ENCODE measurements at regions not wholly inside any gene's neighbourhood (a gene's known extent, or its start where the extent isn't known, plus 50 kb on each side); places are given as distances from the start of the nearest gene placed in this dataset.

DNA sequence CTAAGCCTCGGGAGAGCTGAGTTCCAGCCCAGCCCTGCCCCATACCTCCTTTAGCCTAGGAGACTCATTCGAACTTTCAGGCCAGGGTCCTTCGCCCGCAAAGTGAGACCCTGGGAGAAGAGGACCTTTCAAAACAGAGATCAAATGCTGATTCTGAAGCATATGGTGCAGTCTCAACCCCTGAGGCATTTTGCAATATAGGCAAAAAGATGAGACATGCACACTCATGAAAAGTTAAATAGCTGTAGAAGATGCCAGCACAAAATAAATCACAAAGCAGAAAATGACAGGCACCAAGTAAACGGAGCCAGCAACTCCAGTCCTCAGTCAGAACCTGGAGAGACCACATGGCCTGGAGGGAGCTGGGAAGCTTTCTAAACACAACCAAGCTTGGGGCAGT lies 542.7 kb upstream of the RAB6C start:
- peaks cover 0 to 23% of the 10 kb centered on the region in 2 experiments for H3K9me3 ChIP-seq (ENCODE audit: control insufficient read depth in 1 of 2, insufficient read depth in 1 of 2, low read length in 2 of 2)
- no peaks in the 10 kb centered on the region for H3K27me3 ChIP-seq (ENCODE audit: control insufficient read depth in 1 of 2, insufficient read depth in 2 of 2, low read length in 2 of 2)
- Mint-ChIP-seq H3K4me1 (ENCODE audit: low read depth) (no peaks in the 10 kb centered on the region), H3K4me3 (no peak overlapping the region), H3K9me3 (no peaks in the 10 kb centered on the region), H3K36me3 (ENCODE audit: low read depth) (no peaks in the 10 kb centered on the region), H3K27ac (no peak overlapping the region), H3K27me3 (no peaks in the 10 kb centered on the region)
- no peak overlapping the region for H3K27ac ChIP-seq (ENCODE audit: low read depth in 1 of 2, low read length in 2 of 2)
- H3K36me3 ChIP-seq (ENCODE audit: insufficient read depth, low read length) = no peaks in the 10 kb centered on the region
- no peak for ATAC-seq (ENCODE audit: poor library complexity)
- TF ChIP-seq, protein P1, sequence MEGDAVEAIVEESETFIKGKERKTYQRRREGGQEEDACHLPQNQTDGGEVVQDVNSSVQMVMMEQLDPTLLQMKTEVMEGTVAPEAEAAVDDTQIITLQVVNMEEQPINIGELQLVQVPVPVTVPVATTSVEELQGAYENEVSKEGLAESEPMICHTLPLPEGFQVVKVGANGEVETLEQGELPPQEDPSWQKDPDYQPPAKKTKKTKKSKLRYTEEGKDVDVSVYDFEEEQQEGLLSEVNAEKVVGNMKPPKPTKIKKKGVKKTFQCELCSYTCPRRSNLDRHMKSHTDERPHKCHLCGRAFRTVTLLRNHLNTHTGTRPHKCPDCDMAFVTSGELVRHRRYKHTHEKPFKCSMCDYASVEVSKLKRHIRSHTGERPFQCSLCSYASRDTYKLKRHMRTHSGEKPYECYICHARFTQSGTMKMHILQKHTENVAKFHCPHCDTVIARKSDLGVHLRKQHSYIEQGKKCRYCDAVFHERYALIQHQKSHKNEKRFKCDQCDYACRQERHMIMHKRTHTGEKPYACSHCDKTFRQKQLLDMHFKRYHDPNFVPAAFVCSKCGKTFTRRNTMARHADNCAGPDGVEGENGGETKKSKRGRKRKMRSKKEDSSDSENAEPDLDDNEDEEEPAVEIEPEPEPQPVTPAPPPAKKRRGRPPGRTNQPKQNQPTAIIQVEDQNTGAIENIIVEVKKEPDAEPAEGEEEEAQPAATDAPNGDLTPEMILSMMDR (IDR thresholded peaks at IDR 0.05) = no peak
- CTCF ChIA-PET = no interaction called here
- H3K4me1 ChIP-seq (ENCODE audit: insufficient read depth, low read length) = no peaks in the 10 kb centered on the region
- intact Hi-C loops (cut with DNase I, micrococcal nuclease) = no loop called here
- DNase-seq = no peak
- POLR2A ChIA-PET = no interaction called here
- no peak overlapping the region for H3K4me3 ChIP-seq (ENCODE audit: low read length)

DNA sequence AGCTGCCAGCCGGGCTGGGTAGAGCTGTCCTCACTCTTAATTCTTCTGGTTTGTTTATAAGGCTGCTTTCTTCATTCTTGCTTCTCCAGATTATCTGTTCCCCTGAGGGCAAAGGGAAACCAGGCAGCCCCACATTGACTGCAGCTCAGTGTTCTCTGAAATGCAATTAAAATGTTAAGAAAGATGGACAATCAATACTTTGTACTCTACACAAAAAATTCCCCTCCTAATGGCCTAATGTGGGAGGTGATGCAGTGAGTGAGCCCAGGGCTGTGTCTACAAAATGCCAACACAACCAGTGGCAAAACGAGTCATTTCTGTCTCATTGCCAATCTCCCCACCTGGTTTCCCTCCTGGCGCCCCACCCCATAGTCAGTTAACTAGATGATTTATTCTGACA lies 541.7 kb upstream of the RAB6C start:
- Histone ChIP-seq H3K27ac (ENCODE audit: low read depth in 1 of 2, low read length in 2 of 2) (no peak overlapping the region), H3K27me3 (ENCODE audit: control insufficient read depth in 1 of 2, insufficient read depth in 2 of 2, low read length in 2 of 2) (no peaks in the 10 kb centered on the region), H3K9me3 (ENCODE audit: control insufficient read depth in 1 of 2, insufficient read depth in 1 of 2, low read length in 2 of 2) (peaks cover 0 to 21% of the 10 kb centered on the region in 2 experiments), H3K4me3 (ENCODE audit: low read length) (no peak overlapping the region), H3K36me3 (ENCODE audit: insufficient read depth, low read length) (no peaks in the 10 kb centered on the region), H3K4me1 (ENCODE audit: insufficient read depth, low read length) (no peaks in the 10 kb centered on the region)
- H3K4me3 Mint-ChIP-seq = no peak overlapping the region
- H3K27ac Mint-ChIP-seq = no peak overlapping the region
- no peaks in the 10 kb centered on the region for H3K36me3 Mint-ChIP-seq (ENCODE audit: low read depth)
- ATAC-seq (ENCODE audit: poor library complexity) (no peak), DNase-seq (no peak)
- no peaks in the 10 kb centered on the region for H3K27me3 Mint-ChIP-seq
- TF ChIP-seq, protein P1 (IDR thresholded peaks at IDR 0.05) = no peak
- ChIA-PET POLR2A (no interaction called here), CTCF (no interaction called here)
- H3K9me3 Mint-ChIP-seq = no peaks in the 10 kb centered on the region
- H3K4me1 Mint-ChIP-seq (ENCODE audit: low read depth) = no peaks in the 10 kb centered on the region
- intact Hi-C loops (cut with DNase I, micrococcal nuclease) = no loop called here

DNA sequence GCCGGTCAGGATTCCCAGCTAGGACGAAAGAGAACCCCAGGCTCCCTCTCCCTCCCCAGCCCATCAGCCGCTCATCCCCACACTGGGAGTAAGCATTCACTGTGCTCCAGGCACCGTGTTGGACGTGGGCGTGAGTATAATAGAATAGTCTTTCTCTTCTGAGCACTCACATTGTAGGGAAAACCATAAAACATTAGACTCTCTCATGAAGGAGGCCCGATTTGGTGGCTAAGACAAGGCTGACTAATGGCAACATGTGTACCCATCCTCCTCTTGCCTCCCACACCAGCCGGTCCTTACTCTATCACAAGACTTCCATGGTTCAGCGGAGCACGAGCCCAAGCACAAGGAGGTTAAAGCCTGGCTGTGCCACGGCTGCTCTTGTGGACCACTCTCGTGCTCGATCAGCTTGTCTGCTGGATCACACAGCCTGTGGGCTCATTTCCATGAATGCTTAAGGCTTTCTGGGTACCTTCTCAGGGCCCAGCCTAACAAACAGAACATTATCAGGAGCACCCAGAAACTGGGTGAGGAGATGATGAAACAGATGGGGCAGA lies 540.9 kb upstream of the RAB6C start:
- H3K27me3 Mint-ChIP-seq = no peaks in the 10 kb centered on the region
- H3K4me3 Mint-ChIP-seq = no peak overlapping the region
- ATAC-seq (ENCODE audit: poor library complexity) (no peak), DNase-seq (no peak)
- intact Hi-C loops (cut with DNase I, micrococcal nuclease) = no loop called here
- no peak overlapping the region for H3K27ac ChIP-seq (ENCODE audit: low read depth in 1 of 2, low read length in 2 of 2)
- ChIA-PET POLR2A (no interaction called here), CTCF (no interaction called here)
- H3K4me1 Mint-ChIP-seq (ENCODE audit: low read depth) = no peaks in the 10 kb centered on the region
- peaks cover 0 to 21% of the 10 kb centered on the region in 2 experiments for H3K9me3 ChIP-seq (ENCODE audit: control insufficient read depth in 1 of 2, insufficient read depth in 1 of 2, low read length in 2 of 2)
- H3K9me3 Mint-ChIP-seq = no peaks in the 10 kb centered on the region
- no peak overlapping the region for H3K27ac Mint-ChIP-seq
- H3K4me3 ChIP-seq (ENCODE audit: low read length) = no peak overlapping the region
- TF ChIP-seq, protein P1 (IDR thresholded peaks at IDR 0.05) = no peak
- H3K27me3 ChIP-seq (ENCODE audit: control insufficient read depth in 1 of 2, insufficient read depth in 2 of 2, low read length in 2 of 2) = no peaks in the 10 kb centered on the region
- H3K4me1 ChIP-seq (ENCODE audit: insufficient read depth, low read length) = no peaks in the 10 kb centered on the region
- H3K36me3 Mint-ChIP-seq (ENCODE audit: low read depth) = no peaks in the 10 kb centered on the region
- no peaks in the 10 kb centered on the region for H3K36me3 ChIP-seq (ENCODE audit: insufficient read depth, low read length)

Measured in CD4-positive, alpha-beta T cell (primary cell).